SK-N-SH treated with all-trans-retinoic acid at 6 μM for 48 hours (cell line): ENCODE measurements at regions not wholly inside any gene's neighbourhood (a gene's known extent, or its start where the extent isn't known, plus 50 kb on each side); places are given as distances from the start of the nearest gene placed in this dataset.

Experiments
- ATAC-seq: fragments of 200-7000 bp; cut with Tn5 transposase; 3 replicates; pipeline ENCODE4 v1.9.1; 2020; ENCODE audit warnings: mild to moderate bottlenecking, moderate library complexity
- ARNTL ChIP-seq: fragments of 450-650 bp; formaldehyde crosslinking; IDR thresholded peaks from 2 replicates; pipeline ENCODE4 v1.5.0; 2020; ENCODE audit warnings: low read depth, mild to moderate bottlenecking, moderate library complexity, borderline replicate concordance
- BACH2 ChIP-seq: fragments of 250-450 bp; sonication (Bioruptor Pico); IDR thresholded peaks from 2 replicates; pipeline ENCODE4 v1.9.0; 2021; ENCODE audit warnings: mild to moderate bottlenecking, borderline replicate concordance
- CSDC2 ChIP-seq: fragments of 250-450 bp; sonication (Bioruptor Pico); IDR thresholded peaks from 2 replicates; pipeline ENCODE4 v1.5.0; 2020; ENCODE audit warnings: mild to moderate bottlenecking, moderate library complexity
- CSRNP3 ChIP-seq: fragments of 250-450 bp; sonication (Bioruptor Pico); IDR thresholded peaks from 2 replicates; pipeline ENCODE4 v1.5.1; 2021; ENCODE audit warnings: mild to moderate bottlenecking, moderate library complexity
- ESRRG ChIP-seq: fragments of 250-450 bp; sonication (Bioruptor Pico); IDR thresholded peaks from 2 replicates; pipeline ENCODE4 v1.6.1; 2021; ENCODE audit warnings: mild to moderate bottlenecking
- GLIS3 ChIP-seq: fragments of 250-450 bp; sonication (Bioruptor Pico); IDR thresholded peaks from 2 replicates; pipeline ENCODE4 v1.5.0; 2020; ENCODE audit warnings: mild to moderate bottlenecking, moderate library complexity
- ISL1 ChIP-seq: fragments of 250-450 bp; sonication (Bioruptor Pico); IDR thresholded peaks from 2 replicates; pipeline ENCODE4 v2.1.2; 2022; ENCODE audit warnings: mild to moderate bottlenecking, moderate library complexity
- OSR1 ChIP-seq: fragments of 250-450 bp; sonication (Bioruptor Pico); IDR thresholded peaks from 2 replicates; pipeline ENCODE4 v1.8.0; 2022; ENCODE audit warnings: moderate library complexity, mild to moderate bottlenecking, inconsistent platforms
- PATZ1 ChIP-seq: fragments of 250-450 bp; sonication (Bioruptor Pico); IDR thresholded peaks from 2 replicates; pipeline ENCODE4 v1.8.0; 2020; ENCODE audit warnings: mild to moderate bottlenecking, moderate library complexity, borderline replicate concordance
- POU6F1 ChIP-seq: fragments of 250-450 bp; sonication (Bioruptor Pico); IDR thresholded peaks from 2 replicates; pipeline ENCODE4 v1.8.0; 2021; ENCODE audit warnings: low read depth, mild to moderate bottlenecking, moderate library complexity, borderline replicate concordance
- PPARA ChIP-seq: fragments of 250-450 bp; sonication (Bioruptor Pico); IDR thresholded peaks from 2 replicates; pipeline ENCODE4 v1.5.0; 2020; ENCODE audit warnings: mild to moderate bottlenecking, borderline replicate concordance
- RARB ChIP-seq: fragments of 250-450 bp; sonication (Bioruptor Pico); IDR thresholded peaks from 2 replicates; pipeline ENCODE4 v1.8.0; 2021; ENCODE audit warnings: mild to moderate bottlenecking, moderate library complexity
- SNAI2 ChIP-seq: fragments of 250-450 bp; sonication (Bioruptor Pico); IDR thresholded peaks from 2 replicates; pipeline ENCODE4 v1.5.0; 2020; ENCODE audit warnings: mild to moderate bottlenecking, moderate library complexity
- TCF4 ChIP-seq: fragments of 250-450 bp; sonication (Bioruptor Pico); IDR thresholded peaks from 2 replicates; pipeline ENCODE4 v1.8.0; 2021; ENCODE audit warnings: mild to moderate bottlenecking, moderate library complexity, borderline replicate concordance
- TSHZ2 ChIP-seq: fragments of 250-450 bp; sonication (Bioruptor Pico); IDR thresholded peaks from 2 replicates; pipeline ENCODE4 v1.5.0; 2020; ENCODE audit warnings: mild to moderate bottlenecking, moderate library complexity
- ZC3H10 ChIP-seq: fragments of 250-450 bp; sonication (Bioruptor Pico); IDR thresholded peaks from 2 replicates; pipeline ENCODE4 v1.5.1; 2021; ENCODE audit warnings: mild to moderate bottlenecking, moderate library complexity
- ZFP3 ChIP-seq: fragments of 250-450 bp; sonication (Bioruptor Pico); IDR thresholded peaks from 2 replicates; pipeline ENCODE4 v1.5.0; 2020; ENCODE audit warnings: mild to moderate bottlenecking, moderate library complexity
- ZFP30 ChIP-seq: fragments of 450-650 bp; formaldehyde crosslinking; IDR thresholded peaks from 2 replicates; pipeline ENCODE4 v1.5.0; 2022; ENCODE audit warnings: mild to moderate bottlenecking, moderate library complexity
- ZNF565 ChIP-seq: fragments of 450-650 bp; formaldehyde crosslinking; conservative IDR thresholded peaks from 2 replicates; pipeline ENCODE4 v1.5.0; 2020; ENCODE audit warnings: low read depth, mild to moderate bottlenecking, moderate library complexity
- ZNF70 ChIP-seq: fragments of 450-650 bp; formaldehyde crosslinking; IDR thresholded peaks from 2 replicates; pipeline ENCODE4 v1.5.0; 2020; ENCODE audit warnings: mild to moderate bottlenecking, moderate library complexity
- ZNF8 ChIP-seq: fragments of 450-650 bp; formaldehyde crosslinking; IDR thresholded peaks from 2 replicates; pipeline ENCODE4 v1.5.0; 2020; ENCODE audit warnings: mild to moderate bottlenecking, moderate library complexity

- ATAC-seq = no peak
- TF ChIP-seq ZNF8 (CRISPR knock-in tag) (no peak), ESRRG (CRISPR knock-in tag) (no peak), GLIS3 (CRISPR knock-in tag) (no peak), ZC3H10 (CRISPR knock-in tag) (no peak), ZFP30 (CRISPR knock-in tag) (no peak)
These were observed 208.8 kb downstream of the DLL1 start for GRCh38 chr6:170082067-170082466.

- ATAC-seq = no peak
- TF ChIP-seq ZC3H10 (CRISPR knock-in tag) = no peak
- TF ChIP-seq ZNF565 (CRISPR knock-in tag) = no peak
- TF ChIP-seq ISL1 (CRISPR knock-in tag) = no peak
- no peak for TF ChIP-seq CSDC2
- no peak for TF ChIP-seq TSHZ2 (CRISPR knock-in tag)
- TF ChIP-seq BACH2 (CRISPR knock-in tag) = no peak
- no peak for TF ChIP-seq ZFP30 (CRISPR knock-in tag)
- TF ChIP-seq GLIS3 (CRISPR knock-in tag) = no peak
These were observed 209.3 kb downstream of the DLL1 start for GRCh38 chr6:170081556-170081955.

GRCh38 chr6:170080828-170081371 is 210.0 kb downstream of the DLL1 start:
- TF ChIP-seq BACH2 (CRISPR knock-in tag) = no peak
- no peak for TF ChIP-seq TSHZ2 (CRISPR knock-in tag)
- TF ChIP-seq ZC3H10 (CRISPR knock-in tag) = no peak
- no peak for TF ChIP-seq PPARA (CRISPR knock-in tag)
- no peak for TF ChIP-seq ZFP30 (CRISPR knock-in tag)
- TF ChIP-seq ARNTL (CRISPR knock-in tag) = no peak
- TF ChIP-seq CSDC2 = no peak
- no peak for TF ChIP-seq ZFP3
- no peak for TF ChIP-seq OSR1 (CRISPR knock-in tag)
- TF ChIP-seq PATZ1 (CRISPR knock-in tag) = no peak
- TF ChIP-seq POU6F1 (CRISPR knock-in tag) = no peak
- no peak for TF ChIP-seq ZNF70
- no peak for TF ChIP-seq TCF4
- no peak for TF ChIP-seq ISL1 (CRISPR knock-in tag)
- no peak for TF ChIP-seq CSRNP3 (CRISPR knock-in tag)
- TF ChIP-seq RARB = no peak
- no peak for TF ChIP-seq ESRRG (CRISPR knock-in tag)
- TF ChIP-seq GLIS3 (CRISPR knock-in tag) = no peak
- no peak for TF ChIP-seq SNAI2 (CRISPR knock-in tag)
- TF ChIP-seq, all 23 proteins: peak for 0
- no peak for ATAC-seq
